Ascending aorta (tissue), 2 donors: ENCODE measurements at regions not wholly inside any gene's neighbourhood (a gene's known extent, or its start where the extent isn't known, plus 50 kb on each side); places are given as distances from the start of the nearest gene placed in this dataset.

Experiments
- DNase-seq, 2 donors: peaks; one replicate each; pipeline ENCODE4 v3.0.0-alpha.2; 2019; ENCODE audit warnings: low spot score in 2 of 2
- H3K27ac ChIP-seq, 2 donors: fragments of 200-600 bp; sonication (generic); one replicate each; pipeline ENCODE4 v1.5.1; 2016 to 2017; ENCODE audit warnings: mild to moderate bottlenecking in 1 of 2
- H3K27me3 ChIP-seq: fragments of 200-600 bp; sonication (generic); one replicate; pipeline ENCODE4 v1.5.1; 2017
- H3K36me3 ChIP-seq, 2 donors: fragments of 200-600 bp; sonication (generic); one replicate each; pipeline ENCODE4 v1.5.1; 2016
- H3K4me1 ChIP-seq, 2 donors: fragments of 200-600 bp; sonication (generic); one replicate each; pipeline ENCODE4 v1.5.1; 2016 to 2017; ENCODE audit warnings: mild to moderate bottlenecking in 1 of 2
- H3K4me3 ChIP-seq, 2 donors: fragments of 200-600 bp; sonication (generic); one replicate each; pipeline ENCODE4 v1.5.1; 2016 to 2017; ENCODE audit warnings: mild to moderate bottlenecking in 1 of 2
- H3K9me3 ChIP-seq, 2 donors: fragments of 200-600 bp; sonication (generic); one replicate each; pipeline ENCODE4 v1.5.1; 2016
- intact Hi-C: fragments of 100-400 bp; cut with DNase I; formaldehyde crosslinking; loops from one replicate; pipeline ENCODE4 v1.15.1; 2023
- TF ChIP-seq, protein P1 (sequence below), 3 experiments: fragments of 200-600 bp in 2 of 3; fragments of 450-650 bp in 1 of 3; sonication (generic) in 2 of 3; IDR thresholded peaks; one replicate each; pipeline ENCODE4 v1.5.1; 2016 to 2019; ENCODE audit warnings: antibody characterized with exemption in 3 of 3, mild to moderate bottlenecking in 1 of 3, moderate library complexity in 1 of 3

DNA sequence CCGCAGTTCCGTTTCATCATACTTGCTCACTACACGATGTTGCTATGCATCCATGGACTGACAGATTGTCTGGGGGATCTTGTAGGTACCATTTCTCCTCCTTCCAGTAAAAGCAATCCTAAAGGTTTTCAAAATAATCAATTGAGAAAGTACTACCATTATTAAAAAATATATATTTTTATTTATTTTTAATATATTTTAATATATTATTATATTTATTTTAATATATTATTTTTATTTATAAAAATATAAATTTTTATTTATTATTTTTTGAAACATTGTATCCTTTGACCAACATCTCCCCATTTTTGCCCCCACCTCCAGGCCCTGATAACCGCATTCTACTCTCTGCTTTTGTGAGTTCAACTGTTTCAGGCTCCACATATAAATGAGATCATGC lies 237.6 kb upstream of the IRX4 start:
- H3K9me3 ChIP-seq: no peaks in the 10 kb centered on the region
- no peaks in the 10 kb centered on the region for H3K27me3 ChIP-seq
- H3K4me1 ChIP-seq: no peaks in the 10 kb centered on the region
- DNase-seq: no peak
- H3K27ac ChIP-seq: no peak overlapping the region
- H3K4me3 ChIP-seq: no peak overlapping the region
- no peaks in the 10 kb centered on the region for H3K36me3 ChIP-seq
- TF ChIP-seq, protein P1, sequence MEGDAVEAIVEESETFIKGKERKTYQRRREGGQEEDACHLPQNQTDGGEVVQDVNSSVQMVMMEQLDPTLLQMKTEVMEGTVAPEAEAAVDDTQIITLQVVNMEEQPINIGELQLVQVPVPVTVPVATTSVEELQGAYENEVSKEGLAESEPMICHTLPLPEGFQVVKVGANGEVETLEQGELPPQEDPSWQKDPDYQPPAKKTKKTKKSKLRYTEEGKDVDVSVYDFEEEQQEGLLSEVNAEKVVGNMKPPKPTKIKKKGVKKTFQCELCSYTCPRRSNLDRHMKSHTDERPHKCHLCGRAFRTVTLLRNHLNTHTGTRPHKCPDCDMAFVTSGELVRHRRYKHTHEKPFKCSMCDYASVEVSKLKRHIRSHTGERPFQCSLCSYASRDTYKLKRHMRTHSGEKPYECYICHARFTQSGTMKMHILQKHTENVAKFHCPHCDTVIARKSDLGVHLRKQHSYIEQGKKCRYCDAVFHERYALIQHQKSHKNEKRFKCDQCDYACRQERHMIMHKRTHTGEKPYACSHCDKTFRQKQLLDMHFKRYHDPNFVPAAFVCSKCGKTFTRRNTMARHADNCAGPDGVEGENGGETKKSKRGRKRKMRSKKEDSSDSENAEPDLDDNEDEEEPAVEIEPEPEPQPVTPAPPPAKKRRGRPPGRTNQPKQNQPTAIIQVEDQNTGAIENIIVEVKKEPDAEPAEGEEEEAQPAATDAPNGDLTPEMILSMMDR (IDR thresholded peaks at IDR 0.05): no peak
- intact Hi-C loops: no loop called here

DNA sequence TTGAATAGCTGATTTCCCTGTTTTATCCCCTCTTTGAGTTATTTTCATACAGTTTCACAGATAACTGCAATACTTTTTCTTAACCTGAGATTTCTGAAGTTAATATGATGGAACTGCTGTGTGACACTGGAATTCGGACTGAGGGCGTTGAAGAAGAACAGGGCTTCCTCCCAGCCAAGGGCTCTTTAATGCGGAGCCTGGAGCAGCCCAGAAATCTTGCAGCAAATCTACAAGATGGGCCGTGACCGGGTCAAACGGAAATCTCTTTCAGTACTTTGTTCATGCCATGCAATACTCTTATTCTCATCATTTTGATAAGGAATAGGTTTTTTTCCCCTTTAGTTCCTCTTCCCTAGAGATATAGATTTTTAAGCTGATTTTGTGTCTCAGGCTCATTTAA lies 236.8 kb upstream of the IRX4 start:
- Histone ChIP-seq H3K4me1 (no peaks in the 10 kb centered on the region), H3K36me3 (no peaks in the 10 kb centered on the region), H3K4me3 (no peak overlapping the region), H3K27ac (no peak overlapping the region), H3K27me3 (no peaks in the 10 kb centered on the region), H3K9me3 (no peaks in the 10 kb centered on the region)
- TF ChIP-seq, protein P1 (IDR thresholded peaks at IDR 0.05): no peak
- no peak for DNase-seq
- intact Hi-C loops: no loop called here

DNA sequence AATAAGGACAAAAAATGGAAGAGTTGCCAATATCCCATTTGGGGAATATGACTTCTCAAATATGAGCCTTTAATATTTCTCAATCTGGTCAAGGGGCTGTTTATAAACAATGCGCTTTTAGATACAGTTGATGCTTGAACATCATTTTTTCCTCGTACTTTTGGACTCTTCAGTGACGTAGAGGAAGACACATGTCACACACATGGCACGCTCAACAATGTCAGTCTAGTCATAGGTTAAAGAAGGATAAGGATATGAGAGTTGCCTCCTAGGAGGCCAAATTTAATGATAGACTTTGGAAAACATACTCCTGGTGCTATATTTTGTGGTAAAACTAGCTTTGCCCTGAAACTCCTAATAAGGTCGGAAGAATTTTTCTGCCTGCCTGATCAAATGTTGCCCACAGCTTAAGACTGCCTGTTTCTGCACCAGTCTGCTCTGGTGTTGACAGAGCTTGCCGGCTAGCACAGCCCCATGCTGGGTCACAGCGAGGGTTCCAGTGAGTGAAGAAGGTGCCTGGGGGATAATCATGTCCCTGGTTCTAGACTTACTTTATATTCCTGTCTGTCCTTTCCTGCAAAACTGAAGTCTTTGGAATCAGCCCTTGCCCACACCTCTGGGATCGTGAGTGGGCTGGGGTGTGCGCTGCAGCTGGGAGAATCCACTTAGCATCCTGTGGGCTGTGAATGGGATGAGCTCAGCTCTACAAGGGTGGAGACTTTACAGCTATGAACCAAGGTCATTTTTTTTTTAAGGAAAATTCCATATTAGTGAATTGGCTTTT lies 230.8 kb upstream of the IRX4 start:
- TF ChIP-seq, protein P1 (IDR thresholded peaks at IDR 0.05): no peak
- Histone ChIP-seq H3K27me3 (no peaks in the 10 kb centered on the region), H3K36me3 (no peaks in the 10 kb centered on the region), H3K4me1 (no peaks in the 10 kb centered on the region), H3K27ac (no peak overlapping the region), H3K4me3 (no peak overlapping the region), H3K9me3 (no peaks in the 10 kb centered on the region)
- intact Hi-C loops: no loop called here
- peak in 1 of 2 donors; percentile 31 for DNase-seq

DNA sequence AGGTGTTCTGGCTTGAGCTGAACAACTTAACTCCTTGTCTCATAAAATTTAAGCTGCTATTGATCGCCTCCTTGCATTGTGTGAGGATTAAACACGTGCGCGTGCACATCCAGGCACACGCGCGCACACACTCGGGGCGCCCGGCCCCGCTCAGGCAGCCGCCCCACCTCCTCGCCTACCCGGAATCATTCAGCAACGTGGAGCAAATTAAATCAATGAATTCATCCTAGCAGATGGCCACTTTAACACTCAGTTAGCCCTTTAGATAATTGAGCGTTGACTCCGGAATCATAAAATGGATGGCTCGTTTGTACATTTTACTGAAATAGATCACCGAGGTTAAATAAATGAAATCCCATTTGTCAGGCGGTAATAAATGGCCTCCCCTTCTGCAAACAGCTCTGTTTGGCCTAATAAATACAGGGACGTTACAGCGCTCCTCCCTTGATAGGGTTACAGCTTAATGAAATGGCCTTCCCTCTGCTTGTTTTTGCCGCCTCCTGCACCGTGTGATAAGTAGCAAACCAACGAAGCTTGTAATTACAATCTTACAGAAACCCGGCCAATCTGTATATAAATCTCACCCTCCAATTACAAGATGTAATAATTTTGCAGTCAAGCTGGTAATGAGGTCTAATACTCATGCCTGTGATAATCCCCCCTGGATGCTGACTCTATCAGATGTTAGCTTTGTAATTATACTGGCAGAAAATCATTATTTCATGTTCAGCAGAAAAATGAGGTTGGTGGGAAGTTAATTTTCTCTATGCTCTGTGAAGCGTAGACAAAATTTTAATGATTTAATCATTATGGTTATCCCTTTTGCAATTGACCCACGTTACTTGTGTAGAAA lies 229.7 kb upstream of the IRX4 start:
- Histone ChIP-seq H3K27me3 (no peaks in the 10 kb centered on the region), H3K4me3 (no peak overlapping the region), H3K4me1 (no peaks in the 10 kb centered on the region), H3K9me3 (no peaks in the 10 kb centered on the region), H3K27ac (no peak overlapping the region), H3K36me3 (no peaks in the 10 kb centered on the region)
- TF ChIP-seq, protein P1 (IDR thresholded peaks at IDR 0.05): no peak
- no peak for DNase-seq
- intact Hi-C loops: no loop called here

DNA sequence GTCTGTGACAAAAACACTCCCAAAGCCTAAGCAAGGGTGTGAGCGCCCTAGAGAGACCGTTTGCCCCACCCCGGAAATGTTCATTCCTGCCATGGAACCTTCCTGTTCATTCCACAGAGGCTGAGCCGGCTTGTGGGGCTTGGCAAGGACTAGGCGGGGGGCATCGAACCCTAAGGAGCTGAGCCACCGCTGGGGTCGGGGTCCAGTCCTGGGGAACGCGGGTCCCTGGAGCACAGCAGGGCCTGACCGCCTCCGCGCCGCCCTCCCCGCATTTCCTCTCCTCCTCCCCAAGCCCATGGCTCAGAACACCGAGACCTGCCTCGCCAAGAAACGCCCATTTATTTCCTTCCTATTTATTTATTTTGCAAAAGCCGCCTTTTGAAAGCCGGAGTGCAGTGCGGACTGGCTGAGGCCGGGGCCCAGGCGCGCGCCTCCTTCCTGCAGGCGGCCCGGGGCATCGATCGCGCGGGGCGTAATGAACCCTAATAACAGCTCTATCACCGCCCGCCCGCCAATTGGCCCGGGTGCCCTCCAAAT lies 228.9 kb upstream of the IRX4 start:
- Histone ChIP-seq H3K4me1 (no peaks in the 10 kb centered on the region), H3K27ac (no peak overlapping the region), H3K27me3 (no peaks in the 10 kb centered on the region), H3K36me3 (no peaks in the 10 kb centered on the region), H3K4me3 (no peak overlapping the region), H3K9me3 (peaks cover 0 to 5% of the 10 kb centered on the region in 2 donors)
- intact Hi-C loops: no loop called here
- DNase-seq: no peak
- TF ChIP-seq, protein P1 (IDR thresholded peaks at IDR 0.05): no peak
